ENCODE measurements at regions not wholly inside any gene's neighbourhood (a gene's known extent, or its start where the extent isn't known, plus 50 kb on each side); places are given as distances from the start of the nearest gene placed in this dataset.

- no peak overlapping the region for H3K9ac ChIP-seq (ENCODE audit: low read length)
- ChIA-PET POLR2A (no interaction called here), CTCF (no interaction called here)
- H2AFZ ChIP-seq (ENCODE audit: insufficient read depth, low read depth, low read length, poor library complexity, severe bottlenecking), result no peak overlapping the region
- no peaks in the 10 kb centered on the region for H3K36me3 ChIP-seq (replicated peaks in 1 of 2; ENCODE audit: control extremely low read depth in 1 of 2, control insufficient read depth in 1 of 2, extremely low read depth in 1 of 2, insufficient read depth in 2 of 2, low read length in 1 of 2)
- no peaks in the 10 kb centered on the region for H3K27me3 ChIP-seq (replicated peaks in 1 of 4; ENCODE audit: control extremely low read depth in 1 of 4, control insufficient read depth in 3 of 4, insufficient read depth in 4 of 4, low read length in 3 of 4)
- H3K4me1 ChIP-seq (ENCODE audit: control insufficient read depth in 2 of 2, insufficient read depth in 2 of 2, low read length in 2 of 2), result no peaks in the 10 kb centered on the region
- Mint-ChIP-seq H3K27me3 (peaks cover 15% of the 10 kb centered on the region), H3K27ac (no peak overlapping the region), H3K4me1 (no peaks in the 10 kb centered on the region), H3K9me3 (ENCODE audit: insufficient read depth) (no peaks in the 10 kb centered on the region), H3K4me3 (no peak overlapping the region)
- TF ChIP-seq EZH2 (IDR thresholded peaks at IDR 0.05; ENCODE audit: borderline replicate concordance, insufficient read depth, low read depth, low read length, poor library complexity, severe bottlenecking) (no peak), CTCF (IDR thresholded peaks at IDR 0.05) (no peak)
- no peaks in the 10 kb centered on the region for H3K79me2 ChIP-seq (ENCODE audit: control insufficient read depth, insufficient read depth, low read length)
- WGBS (ENCODE audit: insufficient coverage), result 65% methylated on average over 2 of the region's 3 CpGs
- DNase-seq (no peak), ATAC-seq (ENCODE audit: low read depth) (no peak)
- H3K27ac ChIP-seq (ENCODE audit: low read length in 2 of 2), result no peak overlapping the region
- no peak overlapping the region for H3K4me2 ChIP-seq (replicated peaks; ENCODE audit: low read depth, low read length, poor library complexity, severe bottlenecking)
- H3K9me3 ChIP-seq (ENCODE audit: control extremely low read depth in 1 of 3, control insufficient read depth in 2 of 3, insufficient read depth in 1 of 3, low read length in 2 of 3), result no peaks in the 10 kb centered on the region
- intact Hi-C loops (cut with micrococcal nuclease), result no loop called here
- no peak overlapping the region for H3K4me3 ChIP-seq (ENCODE audit: control extremely low read depth in 1 of 5, extremely low read depth in 1 of 5, insufficient read depth in 1 of 5, low read depth in 2 of 5, low read length in 4 of 5)
- H4K20me1 ChIP-seq (ENCODE audit: control insufficient read depth, insufficient read depth, low read length, poor library complexity, severe bottlenecking), result no peaks in the 10 kb centered on the region
Observed at GRCh38 chr5:169351721-169352120, 50.8 kb upstream of the SLIT3 start.

DNA sequence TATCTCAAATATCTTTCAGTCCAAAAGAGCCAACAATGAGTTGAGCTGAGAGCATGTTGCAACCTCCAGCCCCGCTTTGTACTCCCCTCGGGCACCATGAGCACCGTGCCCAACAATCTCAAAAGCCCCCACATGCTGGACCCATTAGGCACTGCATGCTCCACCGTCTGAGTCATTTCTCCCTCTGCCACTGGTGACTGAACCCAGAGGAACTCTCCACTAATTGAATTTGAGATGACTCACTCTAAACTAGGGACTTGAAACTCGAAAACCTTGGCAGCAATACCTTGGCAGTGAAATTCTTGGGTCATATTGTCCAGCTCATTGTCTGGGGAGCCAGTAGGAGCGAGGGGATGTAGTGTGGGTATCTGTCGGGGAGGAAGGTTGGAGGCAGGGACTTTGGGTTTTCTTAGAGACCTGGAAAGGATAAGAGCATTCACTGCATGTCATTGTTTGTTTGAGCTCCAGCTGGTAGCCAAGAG lies 49.9 kb upstream of the SLIT3 start:
- Histone ChIP-seq H3K4me2 (replicated peaks; ENCODE audit: low read depth, low read length, poor library complexity, severe bottlenecking) (no peak overlapping the region), H3K4me3 (ENCODE audit: control extremely low read depth in 1 of 5, extremely low read depth in 1 of 5, insufficient read depth in 1 of 5, low read depth in 2 of 5, low read length in 4 of 5) (no peak overlapping the region), H3K27me3 (replicated peaks in 1 of 4; ENCODE audit: control extremely low read depth in 1 of 4, control insufficient read depth in 3 of 4, insufficient read depth in 4 of 4, low read length in 3 of 4) (no peaks in the 10 kb centered on the region), H3K27ac (ENCODE audit: low read length in 2 of 2) (no peak overlapping the region), H3K9me3 (ENCODE audit: control extremely low read depth in 1 of 3, control insufficient read depth in 2 of 3, insufficient read depth in 1 of 3, low read length in 2 of 3) (no peaks in the 10 kb centered on the region), H2AFZ (ENCODE audit: insufficient read depth, low read depth, low read length, poor library complexity, severe bottlenecking) (no peak overlapping the region), H3K9ac (ENCODE audit: low read length) (no peak overlapping the region), H3K79me2 (ENCODE audit: control insufficient read depth, insufficient read depth, low read length) (no peaks in the 10 kb centered on the region), H3K4me1 (ENCODE audit: control insufficient read depth in 2 of 2, insufficient read depth in 2 of 2, low read length in 2 of 2) (no peaks in the 10 kb centered on the region), H4K20me1 (ENCODE audit: control insufficient read depth, insufficient read depth, low read length, poor library complexity, severe bottlenecking) (no peaks in the 10 kb centered on the region), H3K36me3 (replicated peaks in 1 of 2; ENCODE audit: control extremely low read depth in 1 of 2, control insufficient read depth in 1 of 2, extremely low read depth in 1 of 2, insufficient read depth in 2 of 2, low read length in 1 of 2) (no peaks in the 10 kb centered on the region)
- TF ChIP-seq CTCF (IDR thresholded peaks at IDR 0.05), result no peak
- no peak for TF ChIP-seq EZH2 (IDR thresholded peaks at IDR 0.05; ENCODE audit: borderline replicate concordance, insufficient read depth, low read depth, low read length, poor library complexity, severe bottlenecking)
- ChIA-PET CTCF (no interaction called here), POLR2A (no interaction called here)
- Mint-ChIP-seq H3K27me3 (peaks cover 10% of the 10 kb centered on the region), H3K9me3 (ENCODE audit: insufficient read depth) (no peaks in the 10 kb centered on the region), H3K4me1 (no peaks in the 10 kb centered on the region), H3K4me3 (no peak overlapping the region), H3K27ac (no peak overlapping the region)
- intact Hi-C loops (cut with micrococcal nuclease), result no loop called here
- 79% methylated on average over 7 of the region's 7 CpGs for WGBS (ENCODE audit: insufficient coverage)
- ATAC-seq (ENCODE audit: low read depth) (no peak), DNase-seq (no peak)

All from B cell (primary cell).